ENCODE measurements at regions not wholly inside any gene's neighbourhood (a gene's known extent, or its start where the extent isn't known, plus 50 kb on each side); places are given as distances from the start of the nearest gene placed in this dataset.

GRCh38 chr1:165068741-165069140 lies 287.8 kb downstream of the LMX1A start:
- TF ChIP-seq CTCF (IDR thresholded peaks at IDR 0.05): no peak
- TF ChIP-seq POLR2AphosphoS5 (IDR thresholded peaks at IDR 0.05): no peak
